Smooth muscle cell (in vitro differentiated cells): ENCODE measurements at regions not wholly inside any gene's neighbourhood (a gene's known extent, or its start where the extent isn't known, plus 50 kb on each side); places are given as distances from the start of the nearest gene placed in this dataset.
"Not testable (repeated sequence)": the region's sequence is repeated elsewhere in the genome, so short reads cannot be mapped to it uniquely, and the experiment has no call there.

ENCODE experiments used
- DNase-seq: peaks from one replicate; lab custom pipeline; 2025; ENCODE audit not compliant: unreplicated experiment; lab: John Stamatoyannopoulos, UW
- H2AFZ ChIP-seq: fragments of 200-600 bp; sonication (generic); 2 replicates; pipeline ENCODE4 v1.6.0; 2016; ENCODE audit warnings: antibody characterized with exemption, low read depth, mild to moderate bottlenecking
- H3F3A ChIP-seq: fragments of 200-600 bp; sonication (generic); 2 replicates; pipeline ENCODE4 v1.6.0; 2017; ENCODE audit warnings: antibody characterized with exemption, low read depth
- H3K27ac ChIP-seq: fragments of 200-600 bp; sonication (generic); 2 replicates; pipeline ENCODE4 v1.5.1; 2016; ENCODE audit warnings: low read depth, mild to moderate bottlenecking
- H3K27me3 ChIP-seq: fragments of 200-600 bp; sonication (generic); 2 replicates; pipeline ENCODE4 v1.6.1; 2016; ENCODE audit warnings: low read depth, mild to moderate bottlenecking
- H3K36me3 ChIP-seq: fragments of 200-600 bp; sonication (generic); 2 replicates; pipeline ENCODE4 v1.5.1; 2016; ENCODE audit warnings: low read depth
- H3K4me1 ChIP-seq: fragments of 200-600 bp; sonication (generic); 2 replicates; pipeline ENCODE4 v1.5.1; 2016; ENCODE audit warnings: low read depth
- H3K4me2 ChIP-seq: fragments of 200-600 bp; sonication (generic); 2 replicates; pipeline ENCODE4 v1.6.0; 2016; ENCODE audit warnings: mild to moderate bottlenecking
- H3K4me3 ChIP-seq: fragments of 200-600 bp; sonication (generic); 2 replicates; pipeline ENCODE4 v1.5.1; 2016; ENCODE audit warnings: mild to moderate bottlenecking
- H3K79me2 ChIP-seq: fragments of 200-600 bp; sonication (generic); 2 replicates; pipeline ENCODE4 v1.6.0; 2016; ENCODE audit warnings: low read depth, mild to moderate bottlenecking
- H3K9ac ChIP-seq: fragments of 200-600 bp; sonication (generic); 2 replicates; pipeline ENCODE4 v1.6.0; 2016; ENCODE audit warnings: low read depth
- H3K9me3 ChIP-seq: fragments of 200-600 bp; sonication (generic); replicated peaks from 2 replicates; pipeline ENCODE4 v1.5.1; 2016; ENCODE audit warnings: low read depth
- H4K20me1 ChIP-seq: fragments of 200-600 bp; sonication (generic); 2 replicates; pipeline ENCODE4 v1.6.0; 2016; ENCODE audit warnings: low read depth
- CTCF ChIP-seq: fragments of 200-600 bp; sonication (generic); IDR thresholded peaks from 2 replicates; pipeline ENCODE4 v1.5.1; 2017; ENCODE audit warnings: borderline replicate concordance, mild to moderate bottlenecking, antibody characterized with exemption; ENCODE audit not compliant: insufficient read depth, poor library complexity, severe bottlenecking
- WGBS: methylation state at CpG from one replicate; pipeline ENCODE4 v1.1.7; 2016; ENCODE audit warnings: low lambda C conversion rate; 5-methylcytosine and 5-hydroxymethylcytosine counted together

- Histone ChIP-seq H3K27me3 (no peaks in the 10 kb centered on the region), H3K9me3 (no peaks in the 10 kb centered on the region), H3K4me2 (no peak overlapping the region), H3F3A (no peaks in the 10 kb centered on the region), H3K36me3 (no peaks in the 10 kb centered on the region), H3K4me3 (no peak overlapping the region), H2AFZ (no peak overlapping the region), H3K79me2 (no peaks in the 10 kb centered on the region), H4K20me1 (no peaks in the 10 kb centered on the region), H3K4me1 (no peaks in the 10 kb centered on the region), H3K27ac (no peak overlapping the region), H3K9ac (no peak overlapping the region)
- TF ChIP-seq CTCF, result no peak
- no peak for DNase-seq
- WGBS, result 56% methylated on average over 3 of the region's 3 CpGs
These were observed 259.2 kb downstream of the ADGRL2 start for GRCh38 chr1:82059959-82060358.

DNA sequence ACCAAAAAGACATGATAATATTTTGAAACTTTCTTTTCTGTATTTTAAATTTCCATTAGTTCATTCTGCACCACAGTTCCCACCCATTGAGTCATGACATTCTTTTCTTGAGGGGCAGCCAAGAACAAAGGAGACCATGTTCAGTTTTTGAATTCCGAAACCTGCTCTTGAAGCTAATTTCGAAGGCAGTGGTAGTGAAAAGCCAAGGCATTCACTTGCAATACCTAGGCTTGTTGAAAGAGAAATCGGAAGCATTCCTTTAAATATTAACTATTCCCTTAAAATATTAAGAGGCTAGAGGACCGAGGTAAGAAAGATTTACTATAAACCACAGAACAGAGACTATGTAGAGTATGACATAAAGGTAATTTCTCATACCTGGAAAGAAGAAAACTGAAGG, 256.3 kb downstream of the ADGRL2 start:
- H3K4me2 ChIP-seq, result no peak overlapping the region
- no peaks in the 10 kb centered on the region for H3K79me2 ChIP-seq
- no peaks in the 10 kb centered on the region for H3K4me1 ChIP-seq
- no peaks in the 10 kb centered on the region for H4K20me1 ChIP-seq
- TF ChIP-seq CTCF, result no peak
- no peaks in the 10 kb centered on the region for H3K36me3 ChIP-seq
- 91% methylated on average over 4 of the region's 4 CpGs for WGBS
- H3K27me3 ChIP-seq, result no peaks in the 10 kb centered on the region
- no peaks in the 10 kb centered on the region for H3F3A ChIP-seq
- H3K9me3 ChIP-seq, result no peaks in the 10 kb centered on the region
- no peak for DNase-seq
- no peak overlapping the region for H3K9ac ChIP-seq
- H3K4me3 ChIP-seq, result no peak overlapping the region
- no peak overlapping the region for H2AFZ ChIP-seq
- H3K27ac ChIP-seq, result no peak overlapping the region

DNA sequence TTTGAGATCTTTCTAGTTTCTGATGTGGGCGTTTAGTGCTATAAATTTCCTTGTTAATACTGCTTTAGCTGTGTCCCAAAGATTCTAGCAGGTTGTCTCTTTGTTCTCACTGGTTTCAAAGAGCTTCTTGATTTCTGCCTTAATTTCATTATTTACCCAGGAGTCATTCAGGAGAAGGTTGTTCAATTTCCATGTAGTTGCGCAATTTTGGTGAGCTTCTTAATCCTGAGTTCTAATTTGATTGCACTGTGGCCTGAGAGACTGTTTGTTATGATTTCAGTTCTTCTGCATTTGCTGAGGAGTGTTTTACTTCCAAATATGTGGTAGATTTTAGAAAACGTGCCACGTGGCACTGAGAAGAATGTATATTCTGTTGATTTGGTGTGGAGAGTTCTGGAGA, 254.6 kb downstream of the ADGRL2 start:
- not testable (repeated sequence) for H3K79me2 ChIP-seq, H3K9me3 ChIP-seq, H3F3A ChIP-seq, H3K4me1 ChIP-seq, H3K4me2 ChIP-seq, H3K36me3 ChIP-seq, H3K27ac ChIP-seq, DNase-seq, H4K20me1 ChIP-seq, H3K27me3 ChIP-seq, H3K9ac ChIP-seq, H2AFZ ChIP-seq, H3K4me3 ChIP-seq
- 93% methylated on average over 4 of the region's 4 CpGs for WGBS

DNA sequence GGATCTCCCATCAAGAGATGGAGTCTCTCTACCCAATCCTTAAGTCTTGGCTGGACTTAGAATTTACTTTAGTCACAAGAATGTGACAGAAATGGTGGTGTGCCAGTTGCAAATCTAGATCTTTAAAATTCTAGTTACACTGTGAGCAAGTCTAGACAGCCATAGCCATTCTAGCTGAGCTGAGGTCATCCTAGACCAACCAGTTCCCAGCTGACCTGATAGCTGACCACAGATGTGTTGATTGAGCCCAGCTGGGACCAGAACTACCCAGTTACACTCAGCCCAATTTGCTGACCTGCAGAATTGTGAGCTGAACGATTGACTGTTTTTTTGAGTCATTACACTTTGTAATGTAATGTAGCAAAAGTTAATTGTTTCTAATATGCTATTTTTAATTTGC, 251.8 kb downstream of the ADGRL2 start:
- no peak for TF ChIP-seq CTCF
- Histone ChIP-seq H3K27me3 (peaks cover 11% of the 10 kb centered on the region), H3K4me2 (no peak overlapping the region), H2AFZ (no peak overlapping the region), H3F3A (no peaks in the 10 kb centered on the region), H4K20me1 (no peaks in the 10 kb centered on the region), H3K36me3 (no peaks in the 10 kb centered on the region), H3K4me3 (no peak overlapping the region), H3K9me3 (no peaks in the 10 kb centered on the region), H3K4me1 (peaks cover 13% of the 10 kb centered on the region), H3K27ac (no peak overlapping the region), H3K79me2 (no peaks in the 10 kb centered on the region), H3K9ac (no peak overlapping the region)
- WGBS, result 93% methylated on average over 1 of the region's 1 CpG
- no peak for DNase-seq
